NCI-H226 (cell line): ENCODE measurements at regions not wholly inside any gene's neighbourhood (a gene's known extent, or its start where the extent isn't known, plus 50 kb on each side); places are given as distances from the start of the nearest gene placed in this dataset.

ENCODE experiments used
- DNase-seq: peaks from one replicate; pipeline ENCODE4 v3.0.0-alpha.2; 2015

DNA sequence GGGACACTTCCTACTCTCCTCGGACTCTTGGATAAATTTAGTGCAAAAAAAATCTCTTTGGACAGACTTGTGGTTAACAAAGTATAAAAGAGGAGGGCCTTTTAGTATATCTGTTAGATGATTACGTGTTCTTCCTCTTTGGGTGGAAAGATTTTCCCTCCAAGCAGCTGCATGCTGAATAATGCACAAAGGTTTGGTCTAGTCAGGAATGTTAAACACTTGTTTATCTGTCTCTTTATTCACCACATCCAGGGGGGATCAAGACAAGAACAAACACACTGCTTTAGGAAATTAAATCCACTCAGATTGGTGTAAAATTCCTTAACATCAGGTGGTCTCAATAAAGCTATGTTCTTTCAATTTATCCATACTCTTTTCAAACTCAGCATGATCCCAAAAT, 260.9 kb upstream of the CHD6 start:
- no peak for DNase-seq

DNA sequence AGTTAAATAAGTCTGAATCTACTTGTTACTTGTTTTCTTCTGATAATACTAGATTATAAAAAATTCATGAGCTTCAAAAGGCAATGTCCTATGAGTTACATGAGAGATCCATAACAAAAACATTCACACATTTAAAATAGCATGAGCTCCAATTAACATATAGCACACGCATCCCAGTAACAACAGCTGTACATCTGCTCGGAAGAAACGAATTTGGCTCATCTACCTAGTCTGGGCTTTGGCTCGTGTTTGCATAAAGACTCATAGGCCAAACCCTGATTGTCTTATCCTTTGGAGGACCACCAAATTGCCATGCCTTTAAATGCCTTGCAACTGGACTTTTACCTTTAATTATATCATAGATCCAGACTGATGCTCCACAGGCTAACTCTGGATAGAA, 259.7 kb upstream of the CHD6 start:
- DNase-seq = no peak

GRCh38 chr20:41874658-41875057, 256.5 kb upstream of the CHD6 start:
- DNase-seq = no peak

DNA sequence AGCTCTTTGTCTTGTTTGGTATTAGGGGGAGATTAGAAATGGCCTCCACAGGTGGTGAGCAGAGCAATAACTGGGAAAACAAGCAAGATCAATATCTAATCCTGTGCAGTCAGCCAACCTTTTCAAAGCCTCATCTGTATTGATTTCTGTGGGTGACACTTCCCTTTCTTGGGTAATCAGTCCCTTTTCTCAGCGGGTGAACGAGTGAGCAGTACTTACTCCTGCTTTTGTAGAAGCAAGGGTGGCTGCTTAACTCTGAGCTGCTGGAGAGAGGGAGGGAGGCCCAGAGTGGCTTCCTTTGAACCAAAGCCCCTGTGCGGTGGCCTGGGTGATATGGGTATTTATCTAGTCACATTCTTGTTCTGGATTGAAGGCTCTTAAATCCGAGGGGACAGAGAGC, 254.8 kb upstream of the CHD6 start:
- DNase-seq = no peak

DNA sequence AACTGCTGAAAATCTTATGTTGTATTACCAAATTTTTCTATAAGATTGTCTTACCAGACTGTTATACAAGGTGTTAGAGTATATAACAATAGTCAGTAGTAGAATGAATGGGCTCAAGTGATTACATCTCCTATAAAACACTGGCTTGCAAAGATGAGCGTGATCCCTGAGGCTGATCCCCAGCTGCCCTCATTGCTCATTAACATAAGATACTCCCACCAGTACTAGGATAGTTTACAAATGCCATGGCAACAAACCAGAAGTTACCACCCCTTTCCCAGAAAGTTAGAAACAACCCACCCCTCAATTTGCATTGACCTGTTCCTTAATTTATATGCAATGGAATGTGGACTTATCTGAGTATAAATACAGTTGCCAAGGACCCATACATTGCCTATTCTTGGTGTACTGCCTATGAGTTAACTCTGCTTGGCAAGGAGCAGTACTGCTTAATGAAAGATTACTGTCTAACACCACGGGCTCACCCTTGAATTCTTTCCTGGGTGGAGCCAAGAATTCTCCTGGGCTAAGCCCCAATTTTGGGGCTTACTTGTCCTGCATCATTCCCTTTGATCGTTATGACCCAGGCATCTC, 252.8 kb upstream of the CHD6 start:
- no peak for DNase-seq

DNA sequence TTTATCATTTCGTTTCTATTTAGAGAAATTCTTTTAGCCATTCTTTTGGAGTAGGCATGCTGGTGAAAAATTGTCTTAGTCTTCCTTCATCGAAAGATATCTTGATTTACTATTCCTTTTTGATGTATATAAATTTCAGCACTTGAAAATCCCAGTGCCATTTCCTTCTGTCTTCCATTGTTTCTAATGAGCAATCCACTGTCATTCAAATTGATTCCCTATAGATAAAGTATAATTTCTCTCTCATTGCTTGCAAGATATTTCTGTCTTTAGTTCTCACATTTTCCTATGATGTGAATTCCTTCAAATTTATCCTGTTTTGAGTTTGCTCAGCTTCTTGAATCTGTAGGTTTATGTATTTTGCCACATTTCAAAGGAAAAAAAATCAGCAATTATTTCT, 251.1 kb upstream of the CHD6 start:
- DNase-seq = no peak

GRCh38 chr20:41865938-41866337, 247.8 kb upstream of the CHD6 start:
- DNase-seq = no peak

GRCh38 chr20:41862476-41862875, 244.3 kb upstream of the CHD6 start:
- DNase-seq = no peak

- no peak for DNase-seq
These were observed 243.7 kb upstream of the CHD6 start for GRCh38 chr20:41861772-41862422.

DNA sequence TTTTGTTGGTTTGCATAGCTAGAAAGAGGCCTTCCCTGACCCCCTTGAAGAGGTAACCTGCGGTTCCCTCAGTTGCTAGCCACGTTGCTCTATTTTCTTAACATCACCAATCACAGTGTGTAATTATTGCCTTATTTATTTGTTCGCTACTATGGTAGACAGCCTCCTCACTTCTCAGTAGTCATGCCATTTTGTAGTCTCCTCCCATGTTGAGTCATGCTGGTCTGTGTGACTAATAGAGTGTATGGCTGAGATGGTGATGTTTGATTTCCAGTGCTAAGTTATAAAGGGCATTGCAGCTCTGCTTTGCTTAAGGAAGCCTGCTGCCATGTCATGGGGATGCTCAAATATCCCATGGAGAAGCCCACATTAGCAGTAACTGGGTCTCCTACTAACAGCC, 236.6 kb upstream of the CHD6 start:
- no peak for DNase-seq

DNA sequence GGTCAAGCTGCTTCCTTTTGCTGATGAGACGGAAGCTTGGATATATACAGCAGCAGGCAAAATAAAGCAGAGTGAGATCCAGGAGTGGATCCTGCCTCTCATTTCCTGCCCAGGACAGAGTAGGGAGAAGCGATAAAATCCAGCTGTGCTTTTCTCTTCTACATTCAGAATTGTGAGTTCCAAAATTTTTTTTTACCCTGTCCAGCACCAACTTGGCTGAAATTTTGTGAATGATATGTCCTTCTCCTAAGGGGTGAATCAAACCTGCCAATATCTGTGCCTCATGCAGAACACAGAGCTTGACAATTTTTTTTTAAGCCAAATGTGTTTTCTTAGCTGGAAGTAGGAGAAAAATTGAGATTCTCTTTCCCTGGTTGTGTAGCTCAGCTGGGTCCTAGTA, 235.6 kb upstream of the CHD6 start:
- DNase-seq = no peak

DNA sequence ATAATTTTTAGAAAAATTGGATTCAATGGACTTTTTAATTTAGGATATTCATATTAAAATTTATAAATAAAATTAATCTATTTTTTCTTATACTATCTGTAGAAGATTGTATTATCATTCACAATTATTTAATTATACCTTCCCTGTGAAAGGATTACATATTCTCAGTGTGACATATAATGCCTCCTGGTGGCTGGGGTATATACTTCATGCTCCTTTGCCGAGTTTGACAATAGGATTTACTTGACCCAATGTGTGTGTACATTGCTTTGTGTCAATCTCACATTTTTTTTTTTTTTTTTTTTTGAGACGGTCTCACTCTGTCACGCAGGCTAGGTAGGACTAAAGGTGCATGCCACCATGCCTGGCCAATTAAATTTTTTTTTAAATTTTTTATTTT, 230.0 kb upstream of the CHD6 start:
- no peak for DNase-seq

DNA sequence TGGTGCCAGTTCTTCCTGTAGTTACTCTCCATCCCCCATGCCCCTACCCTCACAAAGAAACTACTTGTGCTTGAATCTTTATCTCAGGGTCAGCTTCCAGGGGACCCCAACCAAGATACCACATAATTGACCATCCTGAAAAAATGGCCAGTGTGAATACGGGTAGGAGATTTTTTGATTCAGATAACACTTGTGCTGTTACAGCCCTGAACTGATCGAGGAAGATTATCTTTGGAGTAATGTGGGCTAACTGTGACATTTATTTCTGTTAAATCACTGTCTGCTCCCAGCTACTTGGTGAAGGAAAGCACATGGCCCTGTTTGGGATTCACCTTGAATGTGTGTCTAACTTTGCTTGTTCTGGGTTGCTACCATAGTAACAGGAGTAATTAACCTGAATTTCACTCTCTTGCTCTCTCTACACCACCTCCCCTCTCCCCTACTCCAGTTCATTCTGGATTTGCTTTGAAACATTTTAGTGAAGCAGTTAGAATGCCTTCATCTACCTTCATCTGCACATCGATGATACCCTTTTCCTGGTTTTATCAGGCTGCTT, 219.6 kb upstream of the CHD6 start:
- no peak for DNase-seq

DNA sequence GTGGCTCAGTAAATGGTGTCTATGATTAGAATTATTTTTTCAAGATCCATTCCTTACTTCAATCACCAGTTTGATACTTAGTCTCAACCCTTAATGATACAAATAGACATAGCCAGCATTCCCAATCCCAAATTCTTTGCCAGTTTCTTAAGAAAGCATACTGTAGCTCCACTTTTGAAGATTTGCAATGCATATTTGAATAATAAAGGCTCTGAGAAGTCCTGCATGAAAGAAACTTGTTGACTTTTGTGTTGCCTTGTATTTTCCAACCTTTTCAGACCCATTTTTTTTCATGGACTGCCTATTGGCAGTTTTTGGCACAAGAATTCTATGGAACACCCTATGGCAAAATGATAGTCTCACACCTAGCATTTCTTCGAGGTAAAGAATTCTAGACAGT, 215.6 kb upstream of the CHD6 start:
- no peak for DNase-seq

GRCh38 chr20:41830702-41831101, 212.5 kb upstream of the CHD6 start:
- DNase-seq = no peak

- no peak for DNase-seq
These were observed 201.3 kb upstream of the CHD6 start for GRCh38 chr20:41819436-41819835.

GRCh38 chr20:41818991-41819390, 200.8 kb upstream of the CHD6 start:
- no peak for DNase-seq

GRCh38 chr20:41818369-41818768, 200.2 kb upstream of the CHD6 start:
- DNase-seq = no peak

GRCh38 chr20:41811456-41811855, 193.3 kb upstream of the CHD6 start:
- no peak for DNase-seq

DNA sequence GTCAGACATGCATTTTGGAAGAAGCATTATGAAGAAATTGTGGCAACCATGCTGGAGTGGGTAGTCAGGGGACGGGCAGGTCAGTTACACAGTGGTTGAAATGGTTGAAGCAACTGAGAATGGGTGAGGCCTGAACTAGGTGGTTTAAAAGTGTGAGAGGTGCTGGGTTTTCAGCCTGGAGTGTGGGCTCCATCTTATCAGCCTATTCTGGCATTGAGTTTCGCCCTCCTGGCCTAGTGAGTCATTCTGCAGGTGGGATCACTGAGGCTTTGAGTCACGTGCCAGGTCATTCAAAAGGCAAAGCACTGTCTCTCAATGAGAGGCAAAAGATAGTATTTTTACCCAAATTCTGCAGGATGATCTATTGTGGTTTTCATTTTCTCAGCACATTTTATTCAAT, 181.9 kb upstream of the CHD6 start:
- DNase-seq = no peak

DNA sequence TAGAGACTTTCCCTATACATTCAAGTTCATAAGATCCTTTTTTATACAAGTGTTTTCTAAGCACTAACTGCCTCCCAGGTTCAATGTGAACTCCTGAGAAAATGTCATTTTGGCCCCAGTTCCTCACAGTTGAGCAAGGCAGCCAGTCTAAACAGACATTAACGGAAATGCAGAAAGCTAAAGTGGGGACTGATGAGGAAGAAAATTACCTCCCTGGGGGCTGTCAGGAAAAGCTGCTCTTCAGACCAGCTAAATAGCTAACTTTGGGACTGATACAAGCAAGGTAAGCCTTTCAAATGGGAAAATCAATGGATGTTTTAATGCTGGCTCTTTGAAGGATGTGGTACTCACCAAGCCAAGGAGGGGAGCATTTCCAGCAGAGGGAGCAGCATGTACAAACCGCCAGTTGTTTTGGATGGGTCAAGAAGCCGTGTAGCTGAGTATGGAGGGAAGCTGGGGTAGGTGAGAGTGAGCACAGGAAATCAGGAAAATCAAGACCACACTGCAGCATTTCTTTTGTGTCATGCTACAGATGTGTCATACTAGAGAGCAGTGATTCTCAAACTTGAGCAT, 180.8 kb upstream of the CHD6 start:
- no peak for DNase-seq

DNA sequence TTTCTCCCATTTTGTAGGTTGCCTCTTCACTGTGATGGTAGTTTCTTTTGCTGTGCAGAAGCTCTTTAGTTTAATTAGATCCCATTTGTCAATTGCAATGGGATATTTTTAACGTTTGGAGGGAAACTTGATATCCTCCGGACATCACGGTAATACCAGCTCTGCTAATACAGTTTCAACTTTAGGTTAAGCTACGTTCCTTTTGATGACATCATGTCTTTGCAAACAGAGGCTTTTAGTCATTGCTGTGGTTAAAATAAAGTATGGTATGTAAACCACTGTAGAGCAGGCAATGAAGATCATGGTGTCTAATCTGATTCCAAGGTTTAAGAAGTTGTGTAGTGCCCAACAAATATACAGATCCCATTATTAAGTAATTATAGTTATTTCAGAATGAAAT, 168.0 kb upstream of the CHD6 start:
- DNase-seq = no peak

GRCh38 chr20:41784209-41784958, 166.2 kb upstream of the CHD6 start:
- DNase-seq = no peak
